RWPE2 (cell line): ENCODE measurements at regions not wholly inside any gene's neighbourhood (a gene's known extent, or its start where the extent isn't known, plus 50 kb on each side); places are given as distances from the start of the nearest gene placed in this dataset.

ENCODE experiments used
- ATAC-seq: fragments of 200-7000 bp; cut with Tn5 transposase; 3 replicates; pipeline ENCODE4 v1.9.1; 2021; ENCODE audit warnings: low read depth
- DNase-seq: peaks from one replicate; pipeline ENCODE4 v3.0.0-alpha.2; 2020; ENCODE audit warnings: low spot score
- H3K27ac ChIP-seq: fragments of 450-650 bp; 2 replicates; pipeline ENCODE4 v1.5.1; 2017; ENCODE audit warnings: mild to moderate bottlenecking; ENCODE audit not compliant: poor library complexity, severe bottlenecking
- H3K27me3 ChIP-seq: fragments of 250-450 bp; sonication (Bioruptor Pico); 2 replicates; pipeline ENCODE4 v1.5.1; 2021; ENCODE audit warnings: mild to moderate bottlenecking, moderate library complexity; ENCODE audit not compliant: insufficient read depth, poor library complexity, severe bottlenecking
- H3K36me3 ChIP-seq: fragments of 250-450 bp; sonication (Bioruptor Pico); 2 replicates; pipeline ENCODE4 v1.5.1; 2020; ENCODE audit warnings: low read depth, mild to moderate bottlenecking, moderate library complexity
- H3K4me1 ChIP-seq: fragments of 250-450 bp; sonication (Bioruptor Pico); 2 replicates; pipeline ENCODE4 v1.5.1; 2021; ENCODE audit warnings: mild to moderate bottlenecking, moderate library complexity; ENCODE audit not compliant: insufficient read depth, poor library complexity, severe bottlenecking
- H3K4me3 ChIP-seq: fragments of 250-450 bp; sonication (Bioruptor Pico); 2 replicates; pipeline ENCODE4 v1.5.1; 2021; ENCODE audit warnings: mild to moderate bottlenecking, moderate library complexity; ENCODE audit not compliant: severe bottlenecking
- H3K9me3 ChIP-seq: fragments of 250-450 bp; sonication (Bioruptor Pico); 2 replicates; pipeline ENCODE4 v1.5.1; 2021; ENCODE audit warnings: mild to moderate bottlenecking, moderate library complexity; ENCODE audit not compliant: severe bottlenecking
- TF ChIP-seq, protein P1 (sequence below): fragments of 450-650 bp; IDR thresholded peaks from one replicate; pipeline ENCODE4 v1.5.1; 2017; ENCODE audit warnings: mild to moderate bottlenecking, moderate library complexity; ENCODE audit not compliant: poor library complexity, severe bottlenecking

DNA sequence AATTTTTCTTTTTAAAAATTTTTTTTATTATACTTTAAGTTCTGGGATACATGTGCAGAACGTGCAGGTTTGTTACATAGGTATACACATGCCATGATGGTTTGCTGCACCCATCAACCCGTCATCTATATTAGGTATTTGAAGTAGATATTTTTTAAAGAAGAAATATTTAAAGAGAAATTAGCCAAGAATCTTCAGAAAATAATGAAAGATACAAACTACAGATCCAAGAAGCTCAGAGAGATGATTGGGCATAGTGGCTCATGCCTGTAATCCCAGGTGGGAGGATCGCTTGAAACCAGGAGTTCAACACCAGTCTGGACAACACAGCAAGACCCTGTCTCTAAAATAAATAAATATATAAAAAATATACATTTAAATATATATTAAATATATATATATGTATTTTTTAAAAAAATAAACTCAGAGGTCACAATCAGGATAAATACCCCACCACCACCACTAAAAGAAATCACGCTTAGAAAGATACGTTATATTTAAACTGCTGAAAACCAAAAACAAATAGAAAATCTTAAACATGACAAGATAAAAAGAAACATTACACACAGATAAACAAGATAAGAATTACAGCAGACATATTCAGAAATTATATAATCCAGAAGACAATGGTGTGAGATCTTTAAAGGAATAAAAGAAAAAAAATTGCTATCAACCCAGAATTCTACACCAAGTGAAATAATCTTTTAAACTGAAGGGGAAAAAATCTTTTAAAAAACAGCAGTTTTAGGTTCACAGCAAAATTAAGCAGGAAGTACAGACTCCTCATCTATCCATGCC is 57.5 kb downstream of the CSF2 start:
- Histone ChIP-seq H3K27me3 (no peaks in the 10 kb centered on the region), H3K27ac (no peak overlapping the region), H3K4me3 (no peak overlapping the region), H3K9me3 (no peaks in the 10 kb centered on the region), H3K36me3 (no peaks in the 10 kb centered on the region), H3K4me1 (peaks cover 3% of the 10 kb centered on the region)
- no peak for DNase-seq
- no peak for ATAC-seq
- TF ChIP-seq, protein P1, sequence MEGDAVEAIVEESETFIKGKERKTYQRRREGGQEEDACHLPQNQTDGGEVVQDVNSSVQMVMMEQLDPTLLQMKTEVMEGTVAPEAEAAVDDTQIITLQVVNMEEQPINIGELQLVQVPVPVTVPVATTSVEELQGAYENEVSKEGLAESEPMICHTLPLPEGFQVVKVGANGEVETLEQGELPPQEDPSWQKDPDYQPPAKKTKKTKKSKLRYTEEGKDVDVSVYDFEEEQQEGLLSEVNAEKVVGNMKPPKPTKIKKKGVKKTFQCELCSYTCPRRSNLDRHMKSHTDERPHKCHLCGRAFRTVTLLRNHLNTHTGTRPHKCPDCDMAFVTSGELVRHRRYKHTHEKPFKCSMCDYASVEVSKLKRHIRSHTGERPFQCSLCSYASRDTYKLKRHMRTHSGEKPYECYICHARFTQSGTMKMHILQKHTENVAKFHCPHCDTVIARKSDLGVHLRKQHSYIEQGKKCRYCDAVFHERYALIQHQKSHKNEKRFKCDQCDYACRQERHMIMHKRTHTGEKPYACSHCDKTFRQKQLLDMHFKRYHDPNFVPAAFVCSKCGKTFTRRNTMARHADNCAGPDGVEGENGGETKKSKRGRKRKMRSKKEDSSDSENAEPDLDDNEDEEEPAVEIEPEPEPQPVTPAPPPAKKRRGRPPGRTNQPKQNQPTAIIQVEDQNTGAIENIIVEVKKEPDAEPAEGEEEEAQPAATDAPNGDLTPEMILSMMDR = no peak

DNA sequence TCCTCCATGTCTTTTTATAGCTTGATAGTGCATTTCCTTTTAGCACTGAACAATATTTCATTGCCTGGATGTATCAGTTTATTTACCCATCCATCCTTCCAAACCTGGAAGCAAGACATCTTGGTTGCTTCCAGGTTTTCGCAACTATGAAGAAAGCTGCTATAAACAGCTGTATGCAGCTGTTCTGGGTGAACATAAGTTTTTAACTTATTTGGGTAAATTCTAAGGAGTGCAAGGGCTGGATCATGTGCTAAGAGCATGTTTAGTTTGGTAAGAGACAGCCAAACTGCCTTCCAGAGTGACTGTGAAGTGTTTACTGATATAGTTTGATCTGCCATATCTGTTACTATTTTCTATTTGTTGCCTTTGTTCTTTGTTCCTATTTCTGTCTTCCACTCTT is 58.5 kb downstream of the CSF2 start:
- TF ChIP-seq, protein P1 = no peak
- no peaks in the 10 kb centered on the region for H3K27me3 ChIP-seq
- no peaks in the 10 kb centered on the region for H3K9me3 ChIP-seq
- H3K36me3 ChIP-seq = no peaks in the 10 kb centered on the region
- no peak for DNase-seq
- no peak for ATAC-seq
- no peak overlapping the region for H3K27ac ChIP-seq
- no peak overlapping the region for H3K4me3 ChIP-seq
- H3K4me1 ChIP-seq = peaks cover 9% of the 10 kb centered on the region

DNA sequence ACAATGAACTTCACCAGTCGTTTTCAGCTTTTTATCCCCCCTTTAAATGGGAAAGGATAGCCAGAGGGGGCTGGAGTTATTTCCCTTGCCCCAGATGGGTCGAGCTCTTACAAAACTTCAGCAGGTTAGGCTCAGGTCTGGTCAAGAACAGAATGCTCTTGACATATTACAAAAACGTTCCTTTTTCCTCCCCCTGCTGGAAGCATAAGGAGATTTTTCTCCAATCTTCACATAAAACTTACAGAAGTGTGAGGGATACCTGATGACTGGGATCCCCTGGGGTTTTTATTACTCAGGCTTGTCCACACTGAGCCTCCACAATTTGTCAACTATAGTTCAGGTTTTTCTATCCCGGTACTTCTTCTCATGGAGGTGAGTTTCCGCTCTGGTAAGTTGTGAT is 60.8 kb downstream of the CSF2 start:
- Histone ChIP-seq H3K4me1 (peaks cover 24% of the 10 kb centered on the region), H3K9me3 (no peaks in the 10 kb centered on the region), H3K36me3 (no peaks in the 10 kb centered on the region), H3K27ac (no peak overlapping the region), H3K27me3 (no peaks in the 10 kb centered on the region), H3K4me3 (no peak overlapping the region)
- TF ChIP-seq, protein P1 = peak; percentile 59
- ATAC-seq (peak; percentile 48; the same call in 2 of the 3 replicates), DNase-seq (no peak)

DNA sequence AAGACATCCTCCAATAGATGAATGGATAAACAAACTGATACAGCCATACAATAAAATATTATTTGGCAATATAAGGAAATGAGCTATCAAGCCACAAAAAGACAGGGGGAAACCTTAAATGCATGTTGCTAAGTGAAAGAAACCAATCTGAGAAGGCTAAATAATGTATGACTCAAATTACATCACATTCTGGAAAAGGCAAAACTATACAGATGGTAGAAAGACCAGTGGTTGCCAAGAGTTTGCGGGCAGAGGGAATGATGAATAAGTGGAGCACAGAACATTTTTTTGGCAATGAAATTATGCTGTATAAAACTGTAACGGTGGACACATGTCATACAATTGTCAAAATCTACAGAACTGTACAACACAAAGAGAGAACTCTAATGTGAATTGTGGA is 63.3 kb downstream of the CSF2 start:
- peak; percentile 92 for ATAC-seq
- TF ChIP-seq, protein P1 = no peak
- H3K27me3 ChIP-seq = no peaks in the 10 kb centered on the region
- H3K9me3 ChIP-seq = no peaks in the 10 kb centered on the region
- peak overlapping the region; percentile 68 for H3K27ac ChIP-seq
- no peak for DNase-seq
- H3K36me3 ChIP-seq = no peaks in the 10 kb centered on the region
- peaks cover 24% of the 10 kb centered on the region for H3K4me1 ChIP-seq
- H3K4me3 ChIP-seq = no peak overlapping the region

DNA sequence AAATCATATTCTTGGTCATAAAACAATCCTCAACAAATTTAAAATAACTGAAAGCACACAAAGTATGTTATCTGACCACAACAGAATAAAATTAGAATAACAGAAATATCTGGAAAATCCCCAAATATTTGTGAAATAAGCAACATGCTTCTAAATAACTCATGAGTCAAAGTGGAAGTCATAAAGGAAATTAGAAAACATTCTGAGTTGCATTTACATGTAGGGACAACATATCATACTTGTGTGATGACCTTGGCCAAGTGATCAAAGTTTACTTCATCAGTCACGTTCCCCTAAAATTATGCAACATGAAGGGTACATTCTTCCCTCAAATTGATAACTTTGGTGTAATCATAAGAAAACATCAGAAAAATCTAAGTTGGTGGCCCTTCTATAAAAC is 64.7 kb downstream of the CSF2 start:
- H3K4me1 ChIP-seq = peaks cover 24% of the 10 kb centered on the region
- ATAC-seq = peak; percentile 22; the same call in 1 of the 3 replicates
- H3K9me3 ChIP-seq = peaks cover 1% of the 10 kb centered on the region
- H3K36me3 ChIP-seq = no peaks in the 10 kb centered on the region
- H3K27me3 ChIP-seq = no peaks in the 10 kb centered on the region
- no peak for DNase-seq
- no peak overlapping the region for H3K4me3 ChIP-seq
- peak overlapping the region; percentile 68 for H3K27ac ChIP-seq
- TF ChIP-seq, protein P1 = no peak
